Neural crest cell (in vitro differentiated cells): ENCODE measurements at regions not wholly inside any gene's neighbourhood (a gene's known extent, or its start where the extent isn't known, plus 50 kb on each side); places are given as distances from the start of the nearest gene placed in this dataset.

Experiments
- DNase-seq: peaks from one replicate; pipeline ENCODE4 v3.0.0; 2021; ENCODE audit warnings: low read depth, mixed read lengths, low spot score
- H3K27ac Mint-ChIP-seq: one replicate; pipeline ENCODE4 v1.8.0; 2021; ENCODE audit warnings: mild to moderate bottlenecking, mixed read lengths; ENCODE audit not compliant: unreplicated experiment
- H3K27me3 Mint-ChIP-seq: 2 replicates; pipeline ENCODE4 v1.8.0; 2021; ENCODE audit warnings: low read depth, mild to moderate bottlenecking, mixed read lengths
- H3K36me3 Mint-ChIP-seq: 2 replicates; pipeline ENCODE4 v1.8.0; 2021; ENCODE audit warnings: low read depth, mild to moderate bottlenecking, mixed read lengths
- H3K4me1 Mint-ChIP-seq: 2 replicates; pipeline ENCODE4 v1.8.0; 2021; ENCODE audit warnings: mixed read lengths
- H3K4me3 Mint-ChIP-seq: one replicate; pipeline ENCODE4 v1.8.0; 2021; ENCODE audit warnings: mild to moderate bottlenecking, mixed read lengths
- H3K9me3 Mint-ChIP-seq: 2 replicates; pipeline ENCODE4 v1.8.0; 2021; ENCODE audit warnings: mixed read lengths
- CTCF ChIP-seq: fragments of 200-600 bp; sonication (generic); conservative IDR thresholded peaks from 2 replicates; pipeline ENCODE4 v1.5.0; 2021; ENCODE audit warnings: antibody characterized with exemption, mild to moderate bottlenecking

DNA sequence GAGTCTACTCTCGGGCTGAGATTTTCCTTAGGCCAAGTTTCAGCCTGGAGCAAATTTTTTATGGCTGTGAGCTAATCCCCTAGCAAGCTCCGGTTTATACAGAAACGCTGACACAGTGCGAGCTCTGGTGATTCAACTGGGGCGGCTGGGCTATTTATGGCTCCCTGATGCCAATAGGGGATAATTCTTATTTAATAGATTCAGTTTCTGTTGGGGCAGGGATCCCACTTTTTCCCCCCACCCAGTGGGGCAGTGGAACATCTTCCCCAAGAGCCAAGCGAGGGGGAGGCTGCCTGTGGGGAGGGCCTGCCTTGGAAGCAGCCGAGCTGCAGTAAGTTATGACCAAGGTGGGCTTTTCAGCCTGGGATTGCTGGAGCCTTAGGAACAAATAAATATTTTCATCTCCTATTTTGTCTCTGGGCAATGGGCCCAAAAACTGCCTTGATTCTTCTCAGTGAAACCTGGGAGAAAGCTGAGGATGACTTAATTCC, 129.1 kb downstream of the MACROH2A1 start:
- H3K27me3 Mint-ChIP-seq: peaks cover 3% of the 10 kb centered on the region
- no peak for DNase-seq
- H3K4me3 Mint-ChIP-seq: no peak overlapping the region
- H3K36me3 Mint-ChIP-seq: no peaks in the 10 kb centered on the region
- H3K4me1 Mint-ChIP-seq: no peaks in the 10 kb centered on the region
- TF ChIP-seq CTCF: no peak
- no peaks in the 10 kb centered on the region for H3K9me3 Mint-ChIP-seq
- no peak overlapping the region for H3K27ac Mint-ChIP-seq

- TF ChIP-seq CTCF: no peak
- H3K36me3 Mint-ChIP-seq: no peaks in the 10 kb centered on the region
- no peaks in the 10 kb centered on the region for H3K9me3 Mint-ChIP-seq
- H3K27me3 Mint-ChIP-seq: no peaks in the 10 kb centered on the region
- H3K27ac Mint-ChIP-seq: no peak overlapping the region
- no peak overlapping the region for H3K4me3 Mint-ChIP-seq
- H3K4me1 Mint-ChIP-seq: no peaks in the 10 kb centered on the region
- no peak for DNase-seq
These were observed 129.8 kb downstream of the MACROH2A1 start for GRCh38 chr5:135269199-135269598.

- H3K27ac Mint-ChIP-seq: no peak overlapping the region
- H3K4me3 Mint-ChIP-seq: no peak overlapping the region
- H3K27me3 Mint-ChIP-seq: no peaks in the 10 kb centered on the region
- no peaks in the 10 kb centered on the region for H3K4me1 Mint-ChIP-seq
- DNase-seq: no peak
- TF ChIP-seq CTCF: no peak
- peaks cover 2% of the 10 kb centered on the region for H3K36me3 Mint-ChIP-seq
- peaks cover 1% of the 10 kb centered on the region for H3K9me3 Mint-ChIP-seq
These were observed 132.1 kb downstream of the MACROH2A1 start for GRCh38 chr5:135266975-135267374.

DNA sequence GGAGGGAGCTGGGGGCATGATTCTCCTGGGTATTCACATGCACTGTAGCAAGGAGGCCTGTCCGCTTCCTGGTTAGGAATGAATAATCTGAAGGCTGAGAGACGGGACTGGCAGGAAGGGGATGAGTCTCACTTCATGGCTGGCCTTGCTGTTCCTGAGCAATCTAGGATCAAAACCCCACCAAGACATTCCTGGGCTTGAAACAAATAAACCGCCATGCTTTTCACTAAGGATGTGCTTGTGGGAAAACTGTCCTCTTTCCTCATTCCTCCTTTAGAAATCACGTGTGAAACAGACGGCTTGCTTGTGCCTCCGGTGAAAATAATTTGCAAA, 132.8 kb downstream of the MACROH2A1 start:
- Mint-ChIP-seq H3K4me3 (no peak overlapping the region), H3K27ac (no peak overlapping the region), H3K36me3 (peaks cover 3% of the 10 kb centered on the region), H3K4me1 (no peaks in the 10 kb centered on the region), H3K27me3 (no peaks in the 10 kb centered on the region), H3K9me3 (peaks cover 3% of the 10 kb centered on the region)
- no peak for DNase-seq
- TF ChIP-seq CTCF: no peak

DNA sequence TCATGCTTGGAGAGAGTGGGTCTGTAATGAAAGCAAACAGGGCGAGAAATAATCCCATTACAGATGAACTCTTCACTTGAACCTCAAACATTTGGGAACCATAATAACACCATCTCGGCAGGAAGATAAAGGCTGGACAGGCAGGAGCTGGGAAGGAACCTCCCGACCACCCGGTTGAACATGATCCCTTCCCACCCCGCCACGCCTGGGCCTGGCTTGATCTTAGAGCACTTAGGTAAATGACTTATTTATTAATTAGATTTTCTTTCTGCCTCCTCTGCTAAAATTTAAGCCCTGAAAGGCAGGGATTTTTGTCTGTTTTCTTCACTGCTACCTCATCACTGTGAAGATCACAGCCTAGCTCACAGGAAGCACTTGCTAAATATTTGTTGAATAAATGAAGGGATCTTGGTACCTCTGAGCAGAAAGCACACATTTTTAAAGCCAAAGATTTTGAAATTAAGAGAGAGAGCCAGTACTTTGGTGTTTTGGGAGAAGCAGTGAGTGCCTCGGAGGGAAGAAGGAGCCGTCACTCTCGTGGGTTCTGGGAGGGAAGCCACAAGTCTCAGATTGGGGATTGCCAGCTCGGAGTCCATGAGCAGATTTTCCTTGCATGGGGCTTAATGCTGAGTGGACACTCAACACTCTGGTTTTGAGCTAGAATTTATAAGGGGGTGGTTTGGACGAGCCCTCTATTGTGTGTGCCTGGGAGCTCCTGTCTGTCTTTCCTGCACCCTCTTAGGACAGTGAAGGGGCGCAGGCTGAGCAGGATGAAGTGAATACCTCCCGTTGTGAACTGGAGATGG, 133.3 kb downstream of the MACROH2A1 start:
- H3K4me1 Mint-ChIP-seq: no peaks in the 10 kb centered on the region
- no peak for TF ChIP-seq CTCF
- peaks cover 3% of the 10 kb centered on the region for H3K36me3 Mint-ChIP-seq
- no peak overlapping the region for H3K27ac Mint-ChIP-seq
- H3K9me3 Mint-ChIP-seq: peaks cover 5% of the 10 kb centered on the region
- no peak for DNase-seq
- H3K27me3 Mint-ChIP-seq: no peaks in the 10 kb centered on the region
- H3K4me3 Mint-ChIP-seq: no peak overlapping the region
